Chondrocyte (in vitro differentiated cells): ENCODE measurements at regions not wholly inside any gene's neighbourhood (a gene's known extent, or its start where the extent isn't known, plus 50 kb on each side); places are given as distances from the start of the nearest gene placed in this dataset.
"Not testable (repeated sequence)": the region's sequence is repeated elsewhere in the genome, so short reads cannot be mapped to it uniquely, and the experiment has no call there.

Experiments
- DNase-seq: peaks from one replicate; pipeline ENCODE4 v3.0.0; 2021; ENCODE audit warnings: mixed read lengths, low spot score
- H3K27ac Mint-ChIP-seq: one replicate; pipeline ENCODE4 v1.8.0; 2021; ENCODE audit warnings: mild to moderate bottlenecking, moderate library complexity, mixed read lengths; ENCODE audit not compliant: unreplicated experiment
- H3K27me3 Mint-ChIP-seq: 2 replicates; pipeline ENCODE4 v1.8.0; 2021; ENCODE audit warnings: low read depth, mixed read lengths
- H3K36me3 Mint-ChIP-seq: 2 replicates; pipeline ENCODE4 v1.8.0; 2021; ENCODE audit warnings: low read depth, mixed read lengths
- H3K4me1 Mint-ChIP-seq: 2 replicates; pipeline ENCODE4 v1.8.0; 2021; ENCODE audit warnings: low read depth, mild to moderate bottlenecking, mixed read lengths
- H3K4me3 Mint-ChIP-seq: one replicate; pipeline ENCODE4 v1.8.0; 2021; ENCODE audit warnings: mild to moderate bottlenecking, moderate library complexity, mixed read lengths; ENCODE audit not compliant: unreplicated experiment
- H3K9me3 Mint-ChIP-seq: 2 replicates; pipeline ENCODE4 v1.8.0; 2021; ENCODE audit warnings: low read depth, mixed read lengths
- TF ChIP-seq, protein P1 (sequence below): fragments of 200-600 bp; sonication (generic); IDR thresholded peaks from 2 replicates; pipeline ENCODE4 v1.5.0; 2021; ENCODE audit warnings: antibody characterized with exemption, mild to moderate bottlenecking, moderate library complexity

DNA sequence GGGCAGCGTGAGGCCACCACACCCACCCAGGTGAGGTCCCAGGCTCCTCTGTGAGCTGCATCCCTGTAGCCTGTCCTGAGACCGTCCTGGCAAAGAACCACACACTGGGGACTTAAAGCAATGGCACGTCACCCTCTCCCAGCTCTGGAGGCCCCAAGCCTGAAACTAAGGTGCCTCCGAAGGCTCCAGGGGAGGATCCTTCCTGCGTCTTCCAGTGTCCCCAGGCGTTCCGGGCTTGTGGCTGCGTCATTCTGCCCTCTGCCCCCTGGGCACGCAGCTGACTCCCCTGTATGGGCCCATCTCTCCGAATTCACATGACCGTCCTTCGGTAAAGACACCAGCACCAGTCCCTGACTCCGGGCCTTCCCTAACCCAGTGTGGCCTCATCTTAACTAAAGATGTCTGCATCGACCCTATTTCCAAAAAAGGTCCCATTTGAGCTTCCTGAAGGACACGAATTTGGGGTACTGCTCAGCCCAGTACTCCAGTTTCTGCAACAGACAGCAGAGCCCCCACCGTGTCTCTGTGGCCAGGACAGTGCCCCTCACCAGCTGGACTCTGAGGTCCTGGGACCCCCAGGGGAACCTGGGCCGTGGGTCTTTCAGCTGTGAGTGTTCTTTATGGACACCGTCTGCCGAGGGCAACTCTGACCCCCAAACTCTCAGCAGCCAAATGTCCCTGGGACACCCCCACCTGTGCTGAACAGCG is 75.2 kb upstream of the CTDP1 start:
- Mint-ChIP-seq H3K4me1 (no peaks in the 10 kb centered on the region), H3K27ac (no peak overlapping the region), H3K27me3 (peaks cover 1% of the 10 kb centered on the region), H3K4me3 (no peak overlapping the region), H3K36me3 (no peaks in the 10 kb centered on the region), H3K9me3 (no peaks in the 10 kb centered on the region)
- TF ChIP-seq, protein P1, sequence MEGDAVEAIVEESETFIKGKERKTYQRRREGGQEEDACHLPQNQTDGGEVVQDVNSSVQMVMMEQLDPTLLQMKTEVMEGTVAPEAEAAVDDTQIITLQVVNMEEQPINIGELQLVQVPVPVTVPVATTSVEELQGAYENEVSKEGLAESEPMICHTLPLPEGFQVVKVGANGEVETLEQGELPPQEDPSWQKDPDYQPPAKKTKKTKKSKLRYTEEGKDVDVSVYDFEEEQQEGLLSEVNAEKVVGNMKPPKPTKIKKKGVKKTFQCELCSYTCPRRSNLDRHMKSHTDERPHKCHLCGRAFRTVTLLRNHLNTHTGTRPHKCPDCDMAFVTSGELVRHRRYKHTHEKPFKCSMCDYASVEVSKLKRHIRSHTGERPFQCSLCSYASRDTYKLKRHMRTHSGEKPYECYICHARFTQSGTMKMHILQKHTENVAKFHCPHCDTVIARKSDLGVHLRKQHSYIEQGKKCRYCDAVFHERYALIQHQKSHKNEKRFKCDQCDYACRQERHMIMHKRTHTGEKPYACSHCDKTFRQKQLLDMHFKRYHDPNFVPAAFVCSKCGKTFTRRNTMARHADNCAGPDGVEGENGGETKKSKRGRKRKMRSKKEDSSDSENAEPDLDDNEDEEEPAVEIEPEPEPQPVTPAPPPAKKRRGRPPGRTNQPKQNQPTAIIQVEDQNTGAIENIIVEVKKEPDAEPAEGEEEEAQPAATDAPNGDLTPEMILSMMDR, result no peak
- peak; percentile 64 for DNase-seq

DNA sequence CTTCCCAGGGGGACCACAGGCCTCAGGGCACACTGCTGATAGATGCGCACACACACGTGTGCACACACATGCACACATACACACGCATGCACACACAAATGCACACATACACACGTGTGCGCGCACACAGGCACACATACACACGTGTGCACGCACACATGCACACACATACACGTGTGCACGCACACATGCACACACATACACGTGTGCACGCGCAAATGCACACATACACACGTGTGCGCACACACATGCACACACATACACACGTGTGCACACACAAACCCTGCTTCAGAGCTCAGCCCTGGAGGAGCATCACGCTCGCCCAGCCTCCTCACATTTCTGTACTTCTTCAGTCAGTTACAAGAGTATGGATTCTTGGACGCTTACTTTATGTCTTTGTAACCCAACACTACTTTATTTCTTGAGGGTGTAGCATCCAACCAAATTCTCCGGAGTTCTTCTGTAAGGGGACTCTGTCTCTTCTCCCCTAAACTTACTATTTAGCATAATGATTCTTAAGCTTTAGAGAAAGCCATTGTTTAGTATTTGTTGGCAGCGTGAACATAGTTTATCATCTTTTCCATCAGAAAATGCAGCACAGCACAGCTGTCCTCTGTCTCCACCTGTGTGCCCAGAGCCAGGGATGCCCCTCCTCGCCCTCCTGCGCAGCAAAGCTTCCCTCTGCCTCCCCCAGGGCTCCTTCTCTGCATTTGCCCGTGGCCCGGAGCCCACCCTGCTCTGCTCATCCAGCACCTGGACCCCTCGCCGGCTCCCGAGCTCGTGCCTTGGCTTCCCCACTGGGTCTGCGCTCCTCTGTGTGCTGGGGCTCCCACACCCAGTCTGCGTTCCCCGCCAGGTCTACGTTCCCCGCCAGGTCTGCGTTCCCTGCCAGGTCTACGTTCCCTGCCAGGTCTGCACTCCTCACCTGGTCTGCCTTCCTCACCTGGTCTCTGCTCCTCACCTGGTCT is 74.4 kb upstream of the CTDP1 start:
- Mint-ChIP-seq H3K27me3 (peaks cover 1% of the 10 kb centered on the region), H3K4me1 (no peaks in the 10 kb centered on the region), H3K36me3 (no peaks in the 10 kb centered on the region), H3K4me3 (no peak overlapping the region), H3K9me3 (no peaks in the 10 kb centered on the region), H3K27ac (no peak overlapping the region)
- peak; percentile 84 for DNase-seq
- TF ChIP-seq, protein P1, result no peak

DNA sequence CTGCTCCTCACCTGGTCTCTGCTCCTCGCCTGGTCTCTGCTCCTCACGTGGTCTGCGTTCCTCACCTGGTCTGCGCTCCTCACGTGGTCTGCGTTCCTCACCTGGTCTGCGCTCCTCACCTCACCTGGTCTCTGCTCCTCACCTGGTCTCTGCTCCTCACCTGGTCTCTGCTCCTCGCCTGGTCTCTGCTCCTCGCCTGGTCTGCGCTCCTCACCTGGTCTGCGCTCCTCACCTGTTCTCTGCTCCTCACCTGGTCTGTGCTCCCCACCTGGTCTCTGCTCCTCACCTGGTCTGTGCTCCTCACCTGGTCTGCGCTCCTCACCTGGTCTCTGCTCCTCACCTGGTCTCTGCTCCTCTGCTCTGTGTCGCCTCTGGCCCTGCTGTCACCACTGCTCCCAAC is 73.5 kb upstream of the CTDP1 start:
- H3K4me1 Mint-ChIP-seq, H3K27me3 Mint-ChIP-seq, H3K27ac Mint-ChIP-seq, H3K4me3 Mint-ChIP-seq, H3K36me3 Mint-ChIP-seq, H3K9me3 Mint-ChIP-seq, DNase-seq: not testable (repeated sequence)

- H3K9me3 Mint-ChIP-seq, result no peaks in the 10 kb centered on the region
- peaks cover 1% of the 10 kb centered on the region for H3K27me3 Mint-ChIP-seq
- no peaks in the 10 kb centered on the region for H3K36me3 Mint-ChIP-seq
- H3K27ac Mint-ChIP-seq, result no peak overlapping the region
- H3K4me3 Mint-ChIP-seq, result no peak overlapping the region
- H3K4me1 Mint-ChIP-seq, result peaks cover 8% of the 10 kb centered on the region
- peak; percentile 75 for DNase-seq
- TF ChIP-seq, protein P1, result no peak
Measured at GRCh38 chr18:79606621-79607331, 72.8 kb upstream of the CTDP1 start.

GRCh38 chr18:79607361-79607952 is 72.1 kb upstream of the CTDP1 start:
- H3K27ac Mint-ChIP-seq, result no peak overlapping the region
- TF ChIP-seq, protein P1, result no peak
- peak; percentile 75 for DNase-seq
- peaks cover 1% of the 10 kb centered on the region for H3K27me3 Mint-ChIP-seq
- H3K4me3 Mint-ChIP-seq, result no peak overlapping the region
- H3K4me1 Mint-ChIP-seq, result peaks cover 8% of the 10 kb centered on the region
- no peaks in the 10 kb centered on the region for H3K9me3 Mint-ChIP-seq
- no peaks in the 10 kb centered on the region for H3K36me3 Mint-ChIP-seq
